NOMO-1 treated with DMSO at 0.1 percent for 48 hours (cell line): ENCODE measurements at regions not wholly inside any gene's neighbourhood (a gene's known extent, or its start where the extent isn't known, plus 50 kb on each side); places are given as distances from the start of the nearest gene placed in this dataset.

ENCODE experiments used
- DNase-seq: peaks from one replicate; lab custom pipeline; 2025; ENCODE audit not compliant: unreplicated experiment; lab: John Stamatoyannopoulos, UW

DNA sequence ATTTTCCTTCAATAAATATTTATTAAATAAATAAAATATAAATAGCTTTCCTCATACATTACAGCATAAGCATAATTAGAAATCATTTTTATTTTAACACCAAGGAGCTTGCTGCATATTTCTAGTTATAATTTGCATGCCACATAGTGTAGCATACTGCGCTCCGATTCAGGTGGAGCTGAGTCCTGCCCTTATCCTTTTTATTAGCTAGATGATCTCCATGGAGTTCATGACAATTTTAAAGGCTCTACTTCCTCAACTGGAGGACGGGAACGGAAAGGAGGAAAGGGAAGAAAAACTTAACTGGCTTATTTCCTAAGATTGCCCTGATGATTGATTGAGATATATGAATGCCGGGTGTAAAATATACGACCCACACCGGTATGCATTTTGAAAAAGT, 385.2 kb downstream of the PLK2 start:
- no peak for DNase-seq

DNA sequence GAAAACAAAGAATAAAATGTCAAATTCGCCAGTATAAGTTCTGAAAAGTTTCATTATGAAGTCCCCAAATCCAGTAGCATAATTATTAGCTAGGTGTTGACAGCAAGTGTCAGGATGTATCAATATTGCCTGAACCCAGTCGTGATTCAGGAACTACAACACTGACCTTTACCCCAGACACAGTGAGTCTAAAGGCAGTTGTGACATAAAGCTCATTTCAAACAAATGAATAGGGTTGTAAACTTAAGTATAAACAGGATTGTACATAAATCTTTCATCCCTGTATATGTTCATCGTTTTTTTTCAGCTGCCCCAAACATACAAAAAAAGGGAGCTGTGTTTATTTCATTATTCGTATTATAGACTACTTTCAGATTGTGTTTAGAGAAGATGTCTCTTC, 385.7 kb downstream of the PLK2 start:
- no peak for DNase-seq

DNA sequence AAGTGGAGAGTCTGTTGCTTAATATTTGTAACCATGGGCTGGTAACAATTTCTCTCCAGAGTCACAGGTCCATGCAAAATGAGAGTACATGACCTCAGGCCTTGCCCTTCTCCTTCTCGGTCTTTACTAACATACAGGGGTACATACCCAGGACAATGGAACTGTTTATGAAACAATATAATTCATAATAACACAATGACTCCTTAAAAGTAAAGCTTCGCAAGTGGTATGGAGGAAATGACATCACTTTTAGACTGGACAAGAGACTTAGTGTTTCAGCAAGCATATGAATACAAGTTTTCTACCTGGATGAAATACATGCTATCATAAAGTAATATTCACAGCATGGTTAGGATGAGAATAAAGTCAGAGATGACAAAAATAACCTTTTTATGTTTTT, 386.6 kb downstream of the PLK2 start:
- no peak for DNase-seq

DNA sequence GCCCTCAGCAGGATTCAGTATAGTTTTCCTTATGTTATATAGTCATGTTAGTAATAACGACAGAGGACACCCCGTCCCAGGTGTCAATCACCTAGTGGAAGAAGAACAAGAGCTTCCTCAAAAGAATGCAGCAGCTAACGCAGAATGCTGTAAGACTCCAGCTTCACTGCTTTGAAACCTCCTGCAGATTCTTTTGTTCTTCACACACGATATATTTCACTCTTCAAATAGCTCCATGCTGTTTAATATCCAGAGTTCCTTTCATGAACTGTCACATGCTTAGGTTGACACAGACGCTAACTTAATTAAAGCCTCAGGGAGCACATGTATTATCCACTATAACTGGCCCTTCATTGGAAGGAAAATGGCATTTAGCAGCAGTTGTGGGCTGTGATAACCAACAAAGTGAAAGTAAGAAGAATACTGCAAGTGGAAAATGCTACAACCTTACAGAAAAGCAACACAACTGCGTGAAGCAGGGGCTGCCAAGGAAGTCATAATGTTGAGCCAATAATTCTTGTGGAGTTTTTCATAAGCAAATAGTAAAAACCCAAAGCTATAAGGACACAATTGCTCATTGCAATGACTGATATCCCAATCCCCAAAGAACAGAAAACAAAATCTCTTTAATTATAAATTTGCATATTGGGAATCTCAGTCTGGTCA, 387.5 kb downstream of the PLK2 start:
- no peak for DNase-seq

DNA sequence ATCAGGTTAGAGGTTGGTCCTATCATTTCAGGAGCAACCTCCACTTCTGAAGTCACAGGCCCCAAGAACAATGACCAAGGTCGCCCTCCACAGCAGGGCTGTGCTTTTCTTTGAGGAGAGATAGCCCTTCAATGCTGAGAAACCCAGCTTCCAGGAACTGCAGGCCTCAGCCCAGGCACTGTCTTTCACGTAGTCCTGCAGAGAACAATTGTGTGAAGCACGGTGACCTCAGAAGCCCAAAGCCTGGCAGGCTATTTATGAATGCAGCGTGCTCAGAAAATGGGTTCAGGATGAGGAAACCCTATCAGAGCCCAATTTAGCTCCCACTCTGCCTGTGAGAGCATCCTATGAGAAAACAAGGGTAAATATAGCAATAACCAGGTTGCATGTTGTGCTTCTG, 388.3 kb downstream of the PLK2 start:
- no peak for DNase-seq

DNA sequence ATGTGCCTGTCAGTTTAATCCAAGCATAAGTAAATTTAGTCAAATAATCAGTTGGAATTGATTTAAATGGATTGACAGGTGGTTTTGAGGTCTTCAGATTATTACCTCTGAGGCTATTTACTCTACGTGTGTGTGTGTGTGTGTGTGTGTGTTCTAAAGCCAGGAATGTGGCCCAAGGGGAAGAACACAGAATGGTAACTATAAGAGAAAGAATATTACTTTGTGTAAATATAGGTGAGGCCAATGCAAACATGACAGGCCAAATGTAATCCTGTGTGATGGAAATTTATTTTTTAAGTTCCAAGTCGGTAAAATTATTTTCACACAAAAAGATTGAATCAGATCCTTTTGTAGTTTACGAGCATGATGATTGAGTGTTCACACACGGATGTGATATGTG, 390.0 kb downstream of the PLK2 start:
- DNase-seq: no peak

DNA sequence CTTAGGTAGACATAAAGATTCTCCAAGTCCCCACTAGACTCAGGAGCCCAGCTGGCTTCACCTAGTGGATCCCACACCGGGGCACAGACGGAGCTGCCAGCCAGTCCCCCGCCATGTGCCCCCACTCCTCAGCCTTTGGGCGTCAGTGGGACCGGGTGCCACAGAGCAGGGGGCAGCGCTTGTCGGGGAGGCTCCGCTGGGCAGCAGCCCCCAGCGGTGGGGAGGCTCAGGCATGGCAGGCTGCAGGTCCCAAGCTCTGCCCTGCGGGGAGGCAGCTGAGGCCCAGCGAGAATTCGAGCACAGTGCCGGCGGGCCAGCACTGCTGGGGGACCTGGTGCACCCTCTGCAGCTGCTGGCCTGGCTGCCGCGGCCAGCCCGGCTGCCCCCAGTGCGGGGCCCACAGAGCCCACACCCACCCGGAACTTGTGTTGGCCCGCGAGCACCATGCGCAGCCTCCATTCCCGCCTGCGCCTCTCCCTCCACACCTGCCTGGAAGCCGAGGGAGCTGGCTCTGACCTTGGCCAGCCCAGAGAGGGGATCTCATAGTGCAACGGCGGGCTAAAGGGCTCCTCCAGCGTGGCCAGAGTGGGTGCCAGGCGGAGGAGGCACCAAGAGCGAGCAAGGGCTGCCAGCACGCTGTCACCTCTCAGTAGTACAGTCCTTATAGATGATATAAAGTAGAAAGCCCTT, 390.7 kb downstream of the PLK2 start:
- DNase-seq: no peak

DNA sequence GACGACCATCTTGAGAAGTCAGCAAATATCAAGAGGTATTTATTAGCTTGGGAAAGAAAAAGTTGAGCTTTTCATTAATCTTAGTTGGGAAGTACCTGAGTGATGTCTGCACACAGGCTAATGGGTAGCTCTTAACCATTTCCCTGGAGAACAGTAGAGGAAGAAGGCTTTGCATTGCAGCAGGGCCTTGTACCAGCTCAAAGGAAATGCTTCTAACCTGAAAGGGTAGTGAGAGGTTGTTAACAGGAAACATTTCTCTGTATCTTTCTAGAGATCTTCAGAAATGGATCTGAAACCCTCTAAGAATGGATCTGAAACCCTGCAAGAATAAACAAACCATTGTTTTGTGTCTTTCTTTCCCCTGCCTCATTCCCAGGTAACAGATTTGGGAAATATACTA, 393.3 kb downstream of the PLK2 start:
- DNase-seq: no peak

DNA sequence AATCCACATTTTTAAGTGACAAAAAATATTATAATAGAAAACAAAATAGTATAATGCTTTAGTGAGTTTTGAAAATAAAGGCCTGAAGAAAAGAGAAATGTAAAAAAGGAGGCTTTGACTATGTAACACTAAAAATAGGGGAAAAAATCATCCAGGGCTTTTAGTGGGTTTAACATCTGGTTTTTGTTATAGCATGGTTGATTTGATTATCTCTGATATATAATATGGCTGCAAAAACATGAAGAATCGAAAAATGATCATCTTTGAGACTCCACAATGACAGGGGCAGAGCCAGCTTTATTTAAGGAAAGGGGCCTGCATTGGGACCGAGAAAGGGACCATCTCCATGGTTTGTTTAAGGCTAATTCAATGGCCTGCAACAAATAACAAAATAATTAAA, 393.8 kb downstream of the PLK2 start:
- DNase-seq: no peak

DNA sequence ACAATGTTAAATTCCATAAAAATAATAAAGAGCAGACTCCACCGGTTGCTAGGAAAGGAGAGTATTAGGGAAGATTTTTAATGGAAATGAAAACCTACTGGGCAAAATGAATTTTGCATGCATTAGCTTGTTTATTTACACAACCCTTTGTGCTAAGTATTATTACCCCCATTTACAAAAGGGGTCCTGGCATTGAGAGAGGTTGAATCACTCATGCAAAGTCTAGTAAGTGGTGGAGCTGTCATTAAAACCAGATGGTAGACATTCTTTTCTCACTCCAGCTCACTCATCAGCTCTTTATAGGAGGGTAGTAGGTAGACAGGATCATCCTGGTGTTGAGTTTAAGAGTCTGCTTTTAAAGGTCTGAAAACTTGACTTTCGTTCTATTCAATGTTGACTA, 395.1 kb downstream of the PLK2 start:
- DNase-seq: no peak

DNA sequence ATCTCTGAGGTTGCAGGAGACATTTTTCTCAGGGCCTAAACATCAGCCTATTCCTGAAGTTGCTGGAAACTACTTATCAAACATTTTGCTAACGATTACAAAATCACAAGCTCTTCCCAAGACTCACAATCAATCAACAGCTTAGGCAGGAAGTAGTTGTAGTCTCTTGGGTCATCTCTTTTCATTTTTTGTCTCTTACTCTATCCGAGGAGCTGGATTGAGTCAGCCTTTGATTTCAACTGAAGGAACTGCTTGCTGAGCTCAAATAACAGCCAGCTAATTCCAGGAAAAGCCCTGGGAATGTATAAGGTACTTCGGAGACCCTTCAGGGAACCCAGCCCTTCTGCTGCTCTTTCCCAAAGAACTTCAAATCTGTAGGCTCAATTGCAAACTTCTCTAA, 398.9 kb downstream of the PLK2 start:
- DNase-seq: no peak

DNA sequence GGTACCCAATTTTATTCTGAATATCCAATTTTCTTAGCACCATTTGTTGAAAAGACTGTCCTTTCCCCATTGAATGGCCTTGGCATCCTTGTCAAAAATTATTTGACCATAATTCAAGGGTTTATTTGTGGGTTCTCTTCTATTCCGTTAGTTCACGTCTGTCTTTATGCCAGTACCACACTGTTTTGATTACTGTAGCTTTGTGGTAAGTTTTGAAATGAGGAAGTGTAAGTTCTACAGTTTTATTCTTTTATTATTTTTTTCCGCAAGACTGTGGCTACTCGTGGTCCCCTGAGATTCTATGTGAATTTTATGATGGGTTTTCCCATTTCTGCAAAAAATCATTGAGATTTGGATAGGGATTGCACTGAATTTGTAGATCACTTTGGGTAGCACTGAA, 402.6 kb downstream of the PLK2 start:
- DNase-seq: no peak

DNA sequence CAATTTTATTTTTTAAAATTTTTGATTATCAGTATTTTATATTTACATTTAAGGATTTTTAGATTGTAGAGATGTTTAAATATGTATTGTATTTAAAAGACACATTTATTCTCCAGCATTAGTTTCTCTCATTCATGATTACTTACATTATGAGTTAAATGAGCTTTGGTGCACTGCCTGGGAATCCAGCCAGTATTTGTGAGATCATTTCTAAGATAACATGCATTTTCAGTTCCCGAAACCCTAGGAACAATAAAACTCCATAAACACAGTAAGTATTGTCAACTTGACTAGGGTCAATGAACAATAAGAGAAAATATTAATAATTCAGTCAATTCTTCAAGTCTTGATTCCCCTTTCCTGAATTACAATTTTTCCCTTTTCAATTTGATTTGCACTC, 403.3 kb downstream of the PLK2 start:
- DNase-seq: no peak

DNA sequence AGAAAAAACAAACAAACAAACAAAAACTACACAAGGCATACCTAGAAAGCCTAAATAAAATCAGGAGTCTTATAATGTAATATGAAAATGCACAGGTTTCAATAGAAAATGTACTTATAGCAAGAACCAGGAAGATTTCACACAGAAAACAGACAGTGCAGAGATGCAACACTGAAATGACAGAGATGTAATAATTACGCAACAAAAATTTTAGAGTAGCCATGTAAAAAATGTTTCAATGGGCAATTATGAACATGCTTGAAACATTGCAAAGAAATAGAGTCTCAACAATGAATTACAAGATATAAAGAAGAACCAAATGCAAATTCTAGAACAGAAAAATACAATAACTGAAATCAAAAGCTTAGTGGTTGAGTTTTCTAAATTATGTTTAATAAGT, 405.9 kb downstream of the PLK2 start:
- no peak for DNase-seq

DNA sequence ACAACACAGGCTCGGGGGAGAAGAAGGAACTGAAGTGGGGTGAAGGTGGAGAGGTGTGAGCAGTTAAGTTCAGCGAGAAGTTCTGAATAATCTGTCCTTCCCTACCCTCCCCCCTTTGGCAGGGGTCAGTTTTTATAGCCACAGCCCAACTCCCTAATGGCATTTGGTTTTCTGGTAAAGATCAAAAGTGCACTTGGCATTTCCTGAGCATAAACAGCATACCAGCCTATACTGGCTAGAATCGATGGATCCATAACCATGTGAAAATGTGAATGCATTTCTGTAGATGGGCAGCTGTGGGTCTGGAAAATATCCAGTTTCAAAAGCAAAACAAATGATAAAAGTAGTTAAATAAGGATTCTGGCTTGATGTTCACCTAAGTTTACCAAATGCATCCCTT, 410.9 kb downstream of the PLK2 start:
- no peak for DNase-seq

DNA sequence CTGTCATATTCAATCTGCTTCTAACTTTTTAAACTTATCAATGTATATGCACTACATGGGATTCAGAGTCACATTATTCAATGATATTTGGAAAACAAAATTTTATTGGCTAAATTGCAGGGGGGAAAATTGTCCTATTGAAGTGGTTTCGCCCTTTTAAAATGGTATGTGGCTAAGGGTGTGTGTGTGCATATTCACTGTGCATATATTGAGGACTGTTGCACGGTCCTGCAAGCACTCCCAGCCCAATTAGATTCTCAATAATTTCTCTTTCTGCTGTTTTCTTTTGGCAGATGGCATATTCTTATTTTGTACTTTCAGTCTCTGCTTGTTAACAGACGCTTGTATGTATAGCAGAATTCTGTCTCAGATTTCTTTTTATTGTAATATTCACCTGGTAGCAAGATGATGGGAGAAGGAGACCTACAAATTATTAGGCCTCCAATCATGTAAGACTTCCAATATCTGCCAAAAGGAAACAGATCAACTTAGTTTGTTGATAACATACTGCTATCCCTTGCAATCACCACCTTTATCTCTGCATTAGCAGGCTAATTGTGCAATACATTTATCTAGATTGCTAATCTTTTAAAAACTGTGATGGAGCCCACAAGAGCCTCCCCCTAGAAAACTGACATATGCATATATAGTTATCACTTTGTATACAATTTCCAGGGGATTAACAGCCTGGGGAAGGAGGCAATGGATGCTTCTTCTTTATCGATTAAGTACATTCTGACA, 411.5 kb downstream of the PLK2 start:
- DNase-seq: no peak

DNA sequence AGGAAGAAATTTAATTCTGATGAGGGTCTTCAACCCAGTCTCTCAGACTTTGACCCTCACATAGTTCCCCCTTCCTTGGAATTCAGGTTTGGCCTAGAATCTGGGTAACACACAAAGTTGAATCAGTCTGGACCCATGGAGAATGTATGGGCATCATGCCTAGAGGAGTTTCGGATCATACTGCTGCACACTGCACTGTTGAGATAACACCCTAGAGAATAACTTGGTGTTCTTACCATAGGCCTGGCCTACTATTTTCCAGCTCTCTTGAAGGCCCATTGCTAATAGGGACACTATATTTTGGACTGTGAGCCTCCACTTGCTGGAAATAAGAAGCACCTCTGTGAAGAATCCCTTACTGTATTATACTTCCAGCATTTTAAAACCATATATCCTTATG, 413.5 kb downstream of the PLK2 start:
- DNase-seq: no peak

DNA sequence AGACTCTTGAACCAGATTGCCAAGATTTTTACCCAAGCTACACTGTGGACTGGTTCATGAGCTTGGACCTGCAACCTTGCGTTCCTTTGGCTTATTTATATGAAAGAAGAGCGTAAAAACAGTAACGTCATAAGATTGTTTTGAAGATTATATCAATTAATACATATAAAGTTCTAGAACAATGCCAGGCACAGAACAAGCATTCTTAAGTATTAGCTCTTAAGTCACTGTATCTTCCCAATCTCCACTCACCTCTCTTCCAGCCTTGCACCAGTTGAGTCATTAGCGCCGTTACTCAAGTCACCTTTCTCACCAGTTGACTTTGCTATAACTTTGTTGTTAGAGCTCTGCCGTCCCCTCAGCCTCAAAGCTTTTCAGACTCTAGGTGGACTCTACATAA, 415.7 kb downstream of the PLK2 start:
- no peak for DNase-seq

DNA sequence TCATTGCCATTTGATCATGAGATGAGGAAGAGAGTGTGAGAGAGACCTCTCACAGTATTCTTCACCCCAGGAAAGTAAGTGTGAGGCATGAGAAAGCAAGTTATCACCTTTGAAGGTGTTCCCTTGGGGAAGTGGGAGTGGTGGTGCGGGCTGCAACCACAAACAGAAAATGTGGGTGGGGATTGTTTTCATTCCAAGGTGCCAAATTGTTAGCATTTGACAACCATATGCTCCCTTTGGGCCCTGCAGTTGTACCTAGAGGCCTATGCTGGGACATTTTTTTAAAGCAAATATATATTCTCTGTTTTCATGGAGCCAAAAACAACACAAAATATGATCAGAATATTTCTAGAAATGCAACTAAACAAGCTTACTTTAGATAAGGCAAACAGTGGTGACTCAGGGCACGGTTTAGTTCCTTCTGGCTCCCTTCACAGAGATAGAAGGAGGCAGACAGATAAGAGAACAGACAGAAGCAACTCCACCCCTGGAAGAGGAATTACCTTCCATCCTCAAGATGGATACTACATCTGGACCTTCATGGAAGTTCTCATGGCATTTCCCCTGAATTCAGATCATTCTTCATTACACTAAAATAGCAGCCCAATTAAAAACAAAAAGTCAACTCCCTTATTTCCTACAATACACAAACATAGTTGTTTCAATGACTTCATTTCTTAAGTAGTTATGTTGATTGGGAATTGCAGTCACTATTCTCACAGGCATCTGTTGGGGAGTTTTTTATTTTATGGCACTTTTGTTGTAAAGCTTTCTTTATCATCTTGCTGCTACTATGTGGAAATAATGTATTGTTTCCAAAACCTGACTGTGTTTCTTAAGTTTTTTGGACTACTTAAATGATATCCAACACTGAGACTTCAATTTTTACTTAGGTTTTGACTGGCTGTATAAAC, 416.6 kb downstream of the PLK2 start:
- DNase-seq: no peak

DNA sequence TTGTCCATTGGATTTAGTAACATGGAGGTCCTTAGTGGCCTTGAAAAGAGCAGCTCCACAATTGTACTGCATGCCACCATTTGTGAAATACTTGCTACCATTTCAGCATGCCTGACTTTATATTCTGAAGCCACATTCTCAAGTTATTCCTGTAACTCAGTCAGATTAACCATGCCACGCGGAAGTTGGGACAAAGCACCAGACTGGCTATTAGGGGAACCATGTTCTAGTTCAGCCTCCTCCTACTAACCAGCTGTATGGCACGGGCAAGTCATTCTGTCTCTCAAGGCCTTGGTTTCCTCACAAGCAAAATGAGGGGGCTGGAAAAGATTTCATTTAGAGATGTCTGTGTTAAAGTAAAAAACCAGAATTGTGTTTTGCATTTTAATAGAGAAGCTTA, 418.0 kb downstream of the PLK2 start:
- DNase-seq: no peak

DNA sequence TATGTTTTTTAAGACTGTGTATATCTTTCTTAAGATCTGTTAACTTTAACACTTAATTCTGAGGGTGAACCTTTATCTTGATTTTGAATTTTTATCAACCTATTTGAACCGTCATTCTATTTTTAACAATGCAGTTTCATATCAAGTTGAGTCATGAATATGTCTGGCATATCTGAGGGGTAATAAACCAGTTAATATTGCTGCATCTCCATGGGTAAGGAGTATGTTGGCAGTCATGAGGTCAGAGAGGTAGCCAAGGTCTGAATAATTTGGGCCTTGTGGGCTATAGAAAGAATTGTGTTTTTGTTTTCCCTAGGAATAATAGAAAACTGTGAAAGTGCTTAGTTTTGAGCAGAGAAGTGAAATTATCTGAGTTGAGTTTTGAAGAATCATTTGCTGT, 419.0 kb downstream of the PLK2 start:
- no peak for DNase-seq
